C4-2B (cell line): ENCODE measurements at regions not wholly inside any gene's neighbourhood (a gene's known extent, or its start where the extent isn't known, plus 50 kb on each side); places are given as distances from the start of the nearest gene placed in this dataset.

ENCODE experiments used
- ZFX ChIP-seq: fragments of 450-650 bp; IDR thresholded peaks from 2 replicates; pipeline ENCODE4 v1.6.1; 2017
- TF ChIP-seq, protein P1 (sequence below): fragments of 450-650 bp; conservative IDR thresholded peaks from 2 replicates; pipeline ENCODE4 v1.5.1; 2017; ENCODE audit warnings: mild to moderate bottlenecking

GRCh38 chr5:17150531-17150930, 66.9 kb upstream of the BASP1 start:
- TF ChIP-seq, protein P1, sequence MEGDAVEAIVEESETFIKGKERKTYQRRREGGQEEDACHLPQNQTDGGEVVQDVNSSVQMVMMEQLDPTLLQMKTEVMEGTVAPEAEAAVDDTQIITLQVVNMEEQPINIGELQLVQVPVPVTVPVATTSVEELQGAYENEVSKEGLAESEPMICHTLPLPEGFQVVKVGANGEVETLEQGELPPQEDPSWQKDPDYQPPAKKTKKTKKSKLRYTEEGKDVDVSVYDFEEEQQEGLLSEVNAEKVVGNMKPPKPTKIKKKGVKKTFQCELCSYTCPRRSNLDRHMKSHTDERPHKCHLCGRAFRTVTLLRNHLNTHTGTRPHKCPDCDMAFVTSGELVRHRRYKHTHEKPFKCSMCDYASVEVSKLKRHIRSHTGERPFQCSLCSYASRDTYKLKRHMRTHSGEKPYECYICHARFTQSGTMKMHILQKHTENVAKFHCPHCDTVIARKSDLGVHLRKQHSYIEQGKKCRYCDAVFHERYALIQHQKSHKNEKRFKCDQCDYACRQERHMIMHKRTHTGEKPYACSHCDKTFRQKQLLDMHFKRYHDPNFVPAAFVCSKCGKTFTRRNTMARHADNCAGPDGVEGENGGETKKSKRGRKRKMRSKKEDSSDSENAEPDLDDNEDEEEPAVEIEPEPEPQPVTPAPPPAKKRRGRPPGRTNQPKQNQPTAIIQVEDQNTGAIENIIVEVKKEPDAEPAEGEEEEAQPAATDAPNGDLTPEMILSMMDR, result no peak
- TF ChIP-seq ZFX, result no peak
